HCT116 (cell line): ENCODE measurements at regions not wholly inside any gene's neighbourhood (a gene's known extent, or its start where the extent isn't known, plus 50 kb on each side); places are given as distances from the start of the nearest gene placed in this dataset.
"Not testable (repeated sequence)": the region's sequence is repeated elsewhere in the genome, so short reads cannot be mapped to it uniquely, and the experiment has no call there.

ENCODE experiments used
- ATF3 ChIP-seq: IDR thresholded peaks from 2 replicates; pipeline ENCODE4 v1.6.1; 2012
- CBX3 ChIP-seq: IDR thresholded peaks from 2 replicates; pipeline ENCODE4 v1.6.1; 2012; ENCODE audit warnings: low read depth
- ELF1 ChIP-seq: IDR thresholded peaks from 2 replicates; pipeline ENCODE4 v1.6.1; 2012; ENCODE audit warnings: low read depth, borderline replicate concordance
- EZH2 ChIP-seq: fragments of 200-600 bp; sonication (generic); IDR thresholded peaks from 2 replicates; pipeline ENCODE4 v1.6.1; 2017; ENCODE audit warnings: antibody characterized with exemption, mixed run types
- FOSL1 ChIP-seq: IDR thresholded peaks from 2 replicates; pipeline ENCODE4 v1.6.1; 2012; ENCODE audit warnings: low read depth
- MAX ChIP-seq: IDR thresholded peaks from 2 replicates; pipeline ENCODE4 v1.6.1; 2012
- POLR2A ChIP-seq: IDR thresholded peaks from 2 replicates; pipeline ENCODE4 v1.7.0; 2011; ENCODE audit warnings: borderline replicate concordance; ENCODE audit not compliant: insufficient read depth, insufficient read length; ENCODE audit errors: extremely low read depth
- POLR2AphosphoS5 ChIP-seq: IDR thresholded peaks from 2 replicates; pipeline ENCODE4 v1.6.1; 2011; ENCODE audit warnings: mild to moderate bottlenecking, low read depth, low read length, moderate library complexity
- SIN3A ChIP-seq: IDR thresholded peaks from 2 replicates; pipeline ENCODE4 v1.6.1; 2012; ENCODE audit warnings: low read depth
- SP1 ChIP-seq: IDR thresholded peaks from 2 replicates; pipeline ENCODE4 v1.6.1; 2012; ENCODE audit warnings: low read depth
- TCF7L2 ChIP-seq: IDR thresholded peaks from 2 replicates; pipeline ENCODE4 v1.7.0; 2011; ENCODE audit warnings: borderline replicate concordance, inconsistent platforms; ENCODE audit not compliant: insufficient read depth, insufficient read length; ENCODE audit errors: extremely low read depth
- ZFX ChIP-seq: fragments of 450-650 bp; IDR thresholded peaks from 2 replicates; pipeline ENCODE4 v1.6.1; 2017
- TF ChIP-seq, protein P1 (sequence below), 3 experiments: fragments of 200-600 bp in 1 of 3; sonication (generic) in 1 of 3; IDR thresholded peaks in 2 of 3; conservative IDR thresholded peaks in 1 of 3; 2 replicates each; pipeline ENCODE4 v1.5.1; 2012 to 2017; ENCODE audit warnings: low read depth in 2 of 3, low read length in 2 of 3, antibody characterized with exemption in 1 of 3, borderline replicate concordance in 1 of 3, control low read depth in 1 of 3, mild to moderate bottlenecking in 1 of 3, mixed read lengths in 1 of 3, mixed run types in 1 of 3, moderate library complexity in 1 of 3; ENCODE audit not compliant: insufficient read depth in 1 of 3

DNA sequence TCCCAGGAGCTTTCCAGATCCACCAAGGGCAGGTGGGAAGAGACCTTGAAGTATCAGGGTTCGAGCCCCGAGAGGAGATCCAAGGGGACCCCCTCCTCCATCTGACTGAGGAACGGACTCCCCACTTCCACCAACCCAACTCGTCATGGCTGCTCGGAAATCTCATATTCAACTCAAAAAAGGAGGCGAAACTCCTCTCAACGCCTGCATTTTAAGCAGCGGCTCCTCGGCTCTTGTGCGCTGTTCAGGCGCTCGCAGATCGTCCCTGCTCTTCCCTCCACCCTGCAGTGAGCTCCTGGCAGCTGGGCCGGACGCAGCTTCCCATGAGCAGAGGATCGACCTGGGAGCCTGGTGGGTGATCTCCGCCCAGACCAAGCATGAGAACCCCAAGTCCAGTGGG, 341.9 kb downstream of the ADGRD1 start:
- TF ChIP-seq POLR2AphosphoS5, FOSL1, ELF1, TCF7L2, ZFX, SIN3A, EZH2, POLR2A, CBX3, MAX, SP1, ATF3: not testable (repeated sequence)
- TF ChIP-seq, protein P1, sequence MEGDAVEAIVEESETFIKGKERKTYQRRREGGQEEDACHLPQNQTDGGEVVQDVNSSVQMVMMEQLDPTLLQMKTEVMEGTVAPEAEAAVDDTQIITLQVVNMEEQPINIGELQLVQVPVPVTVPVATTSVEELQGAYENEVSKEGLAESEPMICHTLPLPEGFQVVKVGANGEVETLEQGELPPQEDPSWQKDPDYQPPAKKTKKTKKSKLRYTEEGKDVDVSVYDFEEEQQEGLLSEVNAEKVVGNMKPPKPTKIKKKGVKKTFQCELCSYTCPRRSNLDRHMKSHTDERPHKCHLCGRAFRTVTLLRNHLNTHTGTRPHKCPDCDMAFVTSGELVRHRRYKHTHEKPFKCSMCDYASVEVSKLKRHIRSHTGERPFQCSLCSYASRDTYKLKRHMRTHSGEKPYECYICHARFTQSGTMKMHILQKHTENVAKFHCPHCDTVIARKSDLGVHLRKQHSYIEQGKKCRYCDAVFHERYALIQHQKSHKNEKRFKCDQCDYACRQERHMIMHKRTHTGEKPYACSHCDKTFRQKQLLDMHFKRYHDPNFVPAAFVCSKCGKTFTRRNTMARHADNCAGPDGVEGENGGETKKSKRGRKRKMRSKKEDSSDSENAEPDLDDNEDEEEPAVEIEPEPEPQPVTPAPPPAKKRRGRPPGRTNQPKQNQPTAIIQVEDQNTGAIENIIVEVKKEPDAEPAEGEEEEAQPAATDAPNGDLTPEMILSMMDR (IDR thresholded peaks at IDR 0.05 in 2 of 3, conservative IDR thresholded peaks at IDR 0.05 in 1 of 3; ENCODE audit: borderline replicate concordance in 1 of 3, insufficient read depth in 1 of 3, low read depth in 2 of 3, low read length in 2 of 3): not testable (repeated sequence)
